Medulla oblongata (tissue), 1 donor: ENCODE measurements at regions not wholly inside any gene's neighbourhood (a gene's known extent, or its start where the extent isn't known, plus 50 kb on each side); places are given as distances from the start of the nearest gene placed in this dataset.

Experiments
- DNase-seq: peaks from one replicate; pipeline ENCODE4 v3.0.0-alpha.2; 2015; ENCODE audit errors: extremely low spot score

GRCh38 chr3:152053866-152054265 lies 180.4 kb downstream of the SUCNR1 start:
- no peak for DNase-seq

- no peak for DNase-seq
These were observed 180.9 kb downstream of the SUCNR1 start for GRCh38 chr3:152054315-152054714.

DNA sequence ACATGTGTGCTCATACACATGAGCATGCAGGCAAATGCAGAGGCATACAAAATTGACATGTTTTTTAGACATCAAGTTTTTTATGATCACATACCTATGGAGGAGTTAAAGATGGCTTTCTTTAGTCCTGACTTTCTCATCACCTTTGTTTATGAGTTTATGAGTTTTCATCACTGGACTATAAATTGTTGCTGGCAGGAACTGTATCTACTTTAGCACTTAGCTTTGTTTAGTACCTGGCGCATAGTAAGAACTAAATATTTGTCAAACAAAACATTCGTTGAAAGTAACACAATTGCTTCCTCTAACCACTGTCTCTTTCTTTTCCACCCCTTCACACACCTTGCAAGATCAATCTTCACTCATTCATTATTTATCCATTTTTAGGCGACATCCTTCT lies 182.6 kb downstream of the SUCNR1 start:
- no peak for DNase-seq

DNA sequence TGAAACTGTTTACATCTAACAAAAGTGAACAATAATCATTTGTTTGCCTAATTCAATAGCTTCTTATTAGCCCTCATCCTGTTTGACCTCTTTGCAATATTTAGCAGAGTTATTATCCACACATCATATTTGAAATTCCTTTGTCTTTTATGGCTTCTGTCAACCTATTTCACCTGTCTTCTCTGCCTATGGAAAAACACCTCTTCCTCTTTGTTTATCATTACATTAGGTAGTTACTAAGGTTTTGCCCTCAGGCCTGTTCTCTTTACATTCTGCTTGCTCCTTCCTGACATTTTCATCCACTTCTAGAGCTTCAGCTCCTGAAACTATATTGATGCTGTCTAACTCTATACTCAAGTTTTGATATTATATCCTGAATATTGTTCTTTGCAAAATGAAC lies 183.0 kb downstream of the SUCNR1 start:
- no peak for DNase-seq

- no peak for DNase-seq
These were observed 183.5 kb downstream of the SUCNR1 start for GRCh38 chr3:152056987-152057386.

DNA sequence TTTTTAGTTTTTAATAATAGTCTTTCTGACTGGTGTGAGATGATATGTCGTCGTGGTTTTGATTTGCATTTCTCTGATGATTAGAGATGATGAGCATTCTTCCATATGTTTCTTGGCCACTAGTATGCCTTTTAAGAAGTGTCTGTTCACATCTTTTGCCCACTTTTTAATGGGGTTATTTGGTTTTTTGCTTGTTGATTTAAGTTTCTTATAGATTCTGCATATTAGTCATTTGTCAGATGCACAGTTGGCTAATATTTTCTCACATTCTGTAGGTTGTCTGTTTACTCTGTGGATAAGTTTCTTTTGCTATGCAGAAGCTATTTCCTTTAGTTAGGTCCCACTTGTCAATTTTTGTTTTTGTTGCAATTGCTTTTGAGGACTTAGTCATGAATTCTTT lies 185.4 kb downstream of the SUCNR1 start:
- no peak for DNase-seq

DNA sequence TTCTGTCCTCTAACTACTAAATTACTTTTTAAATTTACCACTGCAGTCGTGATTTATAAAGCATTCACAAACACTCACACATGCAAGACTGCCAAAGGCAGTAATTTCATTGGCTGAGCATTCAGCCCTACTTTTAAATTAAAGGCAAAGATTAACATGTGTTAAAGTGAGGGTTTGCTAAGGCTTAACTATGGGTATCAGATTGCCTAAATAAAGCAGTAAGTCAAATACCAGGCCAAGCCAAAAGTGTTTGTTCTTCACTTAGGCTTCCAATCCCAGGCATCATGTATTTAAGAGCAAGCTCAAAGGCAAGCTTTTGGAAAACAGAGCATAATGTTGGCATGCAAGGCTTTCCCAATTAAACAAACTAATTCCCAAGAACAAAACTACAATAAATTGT lies 187.3 kb downstream of the SUCNR1 start:
- DNase-seq, result no peak

GRCh38 chr3:152061296-152061695 lies 187.9 kb downstream of the SUCNR1 start:
- DNase-seq, result no peak

DNA sequence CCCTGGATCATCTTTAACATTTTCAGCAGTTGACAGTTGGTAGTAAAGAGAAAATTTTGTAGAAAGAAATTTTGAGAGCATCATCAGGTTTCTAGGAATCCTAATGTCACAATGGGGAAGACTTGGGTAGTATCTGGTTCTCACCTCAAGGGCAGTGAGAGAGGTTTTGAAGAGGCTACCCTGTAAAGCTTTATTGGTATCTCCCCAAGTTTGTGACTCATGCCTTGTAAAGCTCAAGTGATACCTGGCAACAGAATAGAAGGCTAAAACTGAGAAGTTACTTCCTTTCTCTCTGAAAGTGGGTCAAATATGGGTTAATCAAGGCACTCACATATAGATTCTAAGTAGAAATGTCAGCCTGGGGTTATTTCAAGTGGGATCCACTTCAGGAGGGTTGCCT lies 196.4 kb downstream of the SUCNR1 start:
- DNase-seq, result no peak

DNA sequence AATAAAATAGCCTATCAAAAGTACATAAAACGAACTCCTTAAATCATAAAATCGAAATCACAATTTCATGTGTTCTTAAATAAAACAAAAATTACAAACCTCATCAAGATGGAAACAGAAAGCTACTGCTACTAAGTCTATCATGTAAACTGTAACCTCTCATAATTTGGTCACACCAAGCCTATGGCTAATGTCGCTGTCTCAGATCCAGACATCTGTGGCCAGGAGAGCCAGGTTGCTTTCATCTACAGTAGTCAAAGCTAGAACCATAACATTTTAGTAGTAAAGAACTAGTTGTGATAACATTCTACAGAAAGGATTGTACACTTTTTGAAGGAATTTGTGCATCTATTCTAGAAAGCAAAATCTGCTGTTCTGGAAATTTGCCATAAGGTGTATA lies 197.4 kb upstream of the MBNL1 start:
- DNase-seq, result no peak

- peak; percentile 9 for DNase-seq
These were observed 196.8 kb upstream of the MBNL1 start for GRCh38 chr3:152071924-152072323.

DNA sequence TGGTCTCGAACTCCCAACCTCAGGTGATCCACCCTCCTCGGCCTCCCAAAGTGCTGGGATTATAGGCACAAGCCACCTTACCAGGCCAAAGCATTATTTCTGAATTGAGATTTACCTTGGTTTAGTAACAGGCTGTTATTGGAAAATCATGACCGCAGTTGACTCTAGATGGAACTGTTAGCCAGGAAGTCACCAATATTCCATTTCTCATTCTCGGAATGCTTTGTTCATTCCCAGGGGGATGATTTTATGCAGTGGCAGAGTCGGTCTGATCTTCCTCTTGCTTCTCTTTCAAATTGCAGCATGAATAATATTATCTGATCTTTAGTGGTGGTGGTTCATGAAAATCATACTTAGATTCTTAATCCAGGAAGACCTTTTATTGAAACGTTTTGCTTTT lies 195.5 kb upstream of the MBNL1 start:
- no peak for DNase-seq

- no peak for DNase-seq
These were observed 192.6 kb upstream of the MBNL1 start for GRCh38 chr3:152076148-152076547.

GRCh38 chr3:152079980-152080379 lies 188.7 kb upstream of the MBNL1 start:
- DNase-seq, result no peak

DNA sequence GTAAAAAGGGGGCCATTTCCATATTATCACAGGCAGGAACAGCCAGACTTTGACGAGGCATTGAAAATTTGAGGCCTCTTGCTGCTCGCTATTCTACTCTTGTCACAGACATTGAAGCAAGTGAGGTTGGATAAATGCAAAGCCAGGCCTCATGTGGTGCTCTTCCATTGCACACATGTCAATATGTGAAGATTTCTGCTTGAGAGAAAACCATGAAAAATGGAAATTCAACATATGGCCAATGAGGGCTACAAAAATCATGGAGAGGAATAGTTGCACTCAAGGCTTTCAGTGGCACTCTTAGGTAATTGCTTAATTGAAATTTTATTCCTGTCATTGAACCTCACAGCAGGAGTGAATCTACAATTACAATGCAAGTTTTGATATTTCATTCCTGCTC lies 185.6 kb upstream of the MBNL1 start:
- no peak for DNase-seq

DNA sequence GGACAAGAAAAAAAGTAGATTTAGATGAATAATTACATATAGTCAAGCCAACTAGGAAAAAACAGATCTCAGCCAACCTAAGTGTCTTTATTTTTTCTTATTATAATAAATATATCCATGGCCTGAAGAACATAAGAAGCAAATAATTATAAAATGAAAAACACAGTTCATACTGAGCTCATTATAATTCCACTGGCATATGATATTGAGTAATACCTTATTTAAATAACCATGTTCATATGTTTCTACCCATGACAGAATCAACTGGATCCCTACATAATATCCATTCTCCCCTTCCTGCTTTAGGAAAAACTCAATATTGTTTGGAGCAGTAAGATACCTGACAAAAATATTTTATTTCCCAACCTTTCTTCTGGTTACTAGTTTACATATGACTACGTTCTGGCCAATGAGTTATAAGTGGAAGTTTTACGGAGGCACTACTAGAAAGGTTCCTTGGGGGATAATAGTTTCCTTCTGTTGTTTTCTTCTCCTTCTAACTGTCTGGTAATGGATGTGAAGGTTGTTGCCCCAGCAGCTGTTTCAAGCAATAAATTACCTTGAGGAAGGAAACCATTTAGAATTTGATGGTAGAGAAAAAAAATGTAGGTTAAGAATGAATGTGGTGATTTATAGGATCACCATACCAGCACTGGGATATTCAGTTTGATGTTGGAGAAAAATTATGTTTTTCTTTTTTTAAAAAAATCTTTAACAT lies 184.1 kb upstream of the MBNL1 start:
- no peak for DNase-seq

- no peak for DNase-seq
These were observed 181.6 kb upstream of the MBNL1 start for GRCh38 chr3:152087153-152087552.

DNA sequence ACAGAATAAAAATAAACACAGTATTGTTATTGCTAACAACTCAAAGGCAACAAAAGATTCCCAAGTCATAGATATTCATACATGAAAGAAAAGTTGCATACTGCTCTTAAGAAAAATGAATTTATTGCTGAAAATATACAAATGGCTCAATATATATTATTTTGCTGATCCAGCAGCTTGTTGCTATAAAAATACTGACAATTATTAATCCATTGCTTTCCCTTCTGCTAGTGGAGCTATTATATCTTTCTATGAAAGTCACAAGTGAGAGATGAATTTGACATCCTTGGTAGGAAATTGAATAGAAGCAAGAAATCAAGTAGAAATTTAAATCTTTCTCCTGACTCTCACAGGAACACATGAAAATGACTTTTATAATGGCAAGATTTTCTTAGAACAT lies 179.2 kb upstream of the MBNL1 start:
- DNase-seq, result no peak

DNA sequence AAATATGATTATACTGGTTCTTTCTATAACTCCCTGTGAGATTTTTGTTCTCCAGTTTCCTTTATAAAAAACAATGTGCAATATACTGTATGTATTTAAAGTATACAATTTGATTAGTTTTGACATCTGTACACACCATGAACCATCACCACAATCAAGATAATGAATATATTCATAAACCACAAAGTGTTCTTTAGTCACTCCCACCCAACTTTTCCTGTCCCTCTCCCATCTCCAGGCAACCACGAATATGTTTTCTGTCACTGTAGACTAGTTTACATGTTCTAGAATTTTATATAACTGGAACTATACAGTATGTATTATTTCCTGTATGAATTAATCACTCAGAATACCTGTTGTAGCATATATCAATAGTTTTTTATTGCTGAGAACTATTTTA lies 177.0 kb upstream of the MBNL1 start:
- DNase-seq, result no peak

DNA sequence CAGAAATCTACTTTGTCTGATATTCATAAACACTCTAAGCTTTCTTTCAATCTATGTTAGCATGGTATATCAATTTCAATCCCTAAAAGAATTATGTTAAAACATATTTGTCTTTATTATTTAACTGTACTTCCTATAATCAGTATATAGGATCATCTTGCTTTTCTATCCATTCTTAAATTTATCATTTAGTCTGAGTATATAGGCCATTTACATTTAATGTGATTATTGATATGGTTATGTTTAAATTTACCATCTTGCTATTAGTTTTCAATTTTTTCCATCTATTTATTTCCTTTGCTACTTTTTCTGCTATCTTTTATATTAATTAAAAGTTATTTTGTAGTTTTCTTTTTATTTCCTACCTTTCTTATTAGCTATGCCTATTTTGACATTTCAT lies 174.8 kb upstream of the MBNL1 start:
- no peak for DNase-seq

GRCh38 chr3:152094406-152094805 lies 174.3 kb upstream of the MBNL1 start:
- DNase-seq, result no peak

DNA sequence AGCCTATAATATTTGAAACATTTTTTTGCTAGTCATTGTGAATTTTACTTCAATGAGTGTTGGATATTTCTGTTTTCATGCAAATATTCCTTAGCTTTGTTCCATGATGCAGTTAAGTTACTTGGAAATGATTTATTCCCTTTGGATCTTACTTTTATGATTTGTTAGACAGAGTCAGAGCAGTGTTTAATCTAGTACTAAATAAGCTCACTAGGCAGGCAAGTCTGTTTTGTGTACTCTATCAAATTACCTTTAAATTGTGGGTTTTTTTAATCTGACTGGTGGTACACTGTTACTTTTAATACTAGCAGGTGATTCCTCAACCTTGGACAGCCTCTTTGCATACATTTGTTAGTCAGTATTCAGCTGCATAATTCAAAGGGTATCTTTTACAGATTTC lies 173.3 kb upstream of the MBNL1 start:
- no peak for DNase-seq

DNA sequence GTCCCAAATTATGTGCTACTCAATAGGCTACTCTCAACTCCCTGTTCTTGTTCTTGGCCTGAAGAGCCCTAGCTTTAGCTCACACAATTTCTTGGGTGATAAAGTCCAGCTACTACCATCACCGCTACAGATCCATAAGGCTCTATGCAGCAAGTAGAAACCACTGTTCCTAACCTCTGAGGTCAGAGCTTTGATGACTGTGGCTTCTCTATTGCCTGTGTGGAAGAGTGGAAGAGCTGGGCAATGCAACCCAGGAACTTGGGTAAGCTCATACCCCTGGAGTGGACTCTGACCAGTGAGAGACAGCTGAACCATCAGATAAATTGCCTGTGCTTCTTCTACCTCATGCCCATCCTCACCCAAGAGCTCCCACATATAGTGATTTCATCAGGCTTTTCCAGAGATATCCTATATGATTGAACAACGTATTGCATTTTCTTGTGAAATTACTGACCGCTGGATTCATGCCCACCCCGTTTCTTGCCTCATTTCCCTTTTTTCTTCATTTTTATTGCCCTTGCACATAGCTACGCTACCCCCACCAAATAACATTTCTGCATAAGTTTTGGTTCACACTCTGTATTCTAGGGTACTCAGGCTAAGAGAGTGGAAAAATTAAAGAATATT lies 172.3 kb upstream of the MBNL1 start:
- DNase-seq, result no peak

DNA sequence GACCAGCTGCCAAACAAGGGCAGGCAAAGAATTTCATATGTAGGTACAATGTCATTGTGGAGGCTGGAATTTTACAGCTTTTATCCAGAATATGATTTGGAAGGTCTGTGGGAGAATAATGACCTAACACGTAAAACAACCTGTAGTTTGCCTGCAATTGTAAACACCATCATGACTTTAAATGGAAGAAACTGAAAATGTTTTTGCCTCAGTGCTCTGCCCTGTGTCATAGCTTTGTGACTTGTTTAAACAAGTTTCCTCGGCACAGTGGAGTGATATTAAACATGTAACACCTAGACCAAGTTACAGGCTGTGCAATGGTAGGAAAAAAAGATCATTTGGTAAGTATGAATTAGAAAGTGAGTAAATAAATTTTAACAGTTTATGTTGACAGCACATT lies 171.6 kb upstream of the MBNL1 start:
- no peak for DNase-seq
